Smooth muscle cell (in vitro differentiated cells): ENCODE measurements at regions not wholly inside any gene's neighbourhood (a gene's known extent, or its start where the extent isn't known, plus 50 kb on each side); places are given as distances from the start of the nearest gene placed in this dataset.

Experiments used
- DNase-seq: peaks from one replicate; lab custom pipeline; 2025; ENCODE audit not compliant: unreplicated experiment; lab: John Stamatoyannopoulos, UW
- H2AFZ ChIP-seq: fragments of 200-600 bp; sonication (generic); 2 replicates; pipeline ENCODE4 v1.6.0; 2016; ENCODE audit warnings: antibody characterized with exemption, low read depth, mild to moderate bottlenecking
- H3F3A ChIP-seq: fragments of 200-600 bp; sonication (generic); 2 replicates; pipeline ENCODE4 v1.6.0; 2017; ENCODE audit warnings: antibody characterized with exemption, low read depth
- H3K27ac ChIP-seq: fragments of 200-600 bp; sonication (generic); 2 replicates; pipeline ENCODE4 v1.5.1; 2016; ENCODE audit warnings: low read depth, mild to moderate bottlenecking
- H3K27me3 ChIP-seq: fragments of 200-600 bp; sonication (generic); 2 replicates; pipeline ENCODE4 v1.6.1; 2016; ENCODE audit warnings: low read depth, mild to moderate bottlenecking
- H3K36me3 ChIP-seq: fragments of 200-600 bp; sonication (generic); 2 replicates; pipeline ENCODE4 v1.5.1; 2016; ENCODE audit warnings: low read depth
- H3K4me1 ChIP-seq: fragments of 200-600 bp; sonication (generic); 2 replicates; pipeline ENCODE4 v1.5.1; 2016; ENCODE audit warnings: low read depth
- H3K4me2 ChIP-seq: fragments of 200-600 bp; sonication (generic); 2 replicates; pipeline ENCODE4 v1.6.0; 2016; ENCODE audit warnings: mild to moderate bottlenecking
- H3K4me3 ChIP-seq: fragments of 200-600 bp; sonication (generic); 2 replicates; pipeline ENCODE4 v1.5.1; 2016; ENCODE audit warnings: mild to moderate bottlenecking
- H3K79me2 ChIP-seq: fragments of 200-600 bp; sonication (generic); 2 replicates; pipeline ENCODE4 v1.6.0; 2016; ENCODE audit warnings: low read depth, mild to moderate bottlenecking
- H3K9ac ChIP-seq: fragments of 200-600 bp; sonication (generic); 2 replicates; pipeline ENCODE4 v1.6.0; 2016; ENCODE audit warnings: low read depth
- H3K9me3 ChIP-seq: fragments of 200-600 bp; sonication (generic); replicated peaks from 2 replicates; pipeline ENCODE4 v1.5.1; 2016; ENCODE audit warnings: low read depth
- H4K20me1 ChIP-seq: fragments of 200-600 bp; sonication (generic); 2 replicates; pipeline ENCODE4 v1.6.0; 2016; ENCODE audit warnings: low read depth
- CTCF ChIP-seq: fragments of 200-600 bp; sonication (generic); IDR thresholded peaks from 2 replicates; pipeline ENCODE4 v1.5.1; 2017; ENCODE audit warnings: borderline replicate concordance, mild to moderate bottlenecking, antibody characterized with exemption; ENCODE audit not compliant: insufficient read depth, poor library complexity, severe bottlenecking
- WGBS: methylation state at CpG from one replicate; pipeline ENCODE4 v1.1.7; 2016; ENCODE audit warnings: low lambda C conversion rate; 5-methylcytosine and 5-hydroxymethylcytosine counted together

GRCh38 chr18:8936619-8937018 lies 165.9 kb upstream of the NDUFV2 start:
- DNase-seq = no peak
- H3K27me3 ChIP-seq = no peaks in the 10 kb centered on the region
- 85% methylated on average over 3 of the region's 3 CpGs for WGBS
- H3K36me3 ChIP-seq = no peaks in the 10 kb centered on the region
- peak overlapping the region; percentile 54 for H3K27ac ChIP-seq
- no peak overlapping the region for H3K9ac ChIP-seq
- no peaks in the 10 kb centered on the region for H4K20me1 ChIP-seq
- H3K4me2 ChIP-seq = peak overlapping the region; percentile 63
- H3K9me3 ChIP-seq = no peaks in the 10 kb centered on the region
- H3F3A ChIP-seq = no peaks in the 10 kb centered on the region
- no peak for TF ChIP-seq CTCF
- H3K4me1 ChIP-seq = peaks cover 12% of the 10 kb centered on the region
- H3K79me2 ChIP-seq = no peaks in the 10 kb centered on the region
- H2AFZ ChIP-seq = peak overlapping the region; percentile 12
- no peak overlapping the region for H3K4me3 ChIP-seq

- no peaks in the 10 kb centered on the region for H4K20me1 ChIP-seq
- H3K4me1 ChIP-seq = peaks cover 21% of the 10 kb centered on the region
- H3K27ac ChIP-seq = peak overlapping the region; percentile 54
- no peak for DNase-seq
- no peaks in the 10 kb centered on the region for H3K27me3 ChIP-seq
- peak overlapping the region; percentile 12 for H2AFZ ChIP-seq
- WGBS = 53% methylated on average over 9 of the region's 9 CpGs
- peak overlapping the region; percentile 63 for H3K4me2 ChIP-seq
- H3K4me3 ChIP-seq = no peak overlapping the region
- TF ChIP-seq CTCF = no peak
- peaks cover 7% of the 10 kb centered on the region for H3F3A ChIP-seq
- no peaks in the 10 kb centered on the region for H3K9me3 ChIP-seq
- H3K79me2 ChIP-seq = no peaks in the 10 kb centered on the region
- no peak overlapping the region for H3K9ac ChIP-seq
- H3K36me3 ChIP-seq = no peaks in the 10 kb centered on the region
Observed at GRCh38 chr18:8937160-8938094, 165.1 kb upstream of the NDUFV2 start.

- Histone ChIP-seq H3K4me1 (peaks cover 29% of the 10 kb centered on the region), H3K9ac (no peak overlapping the region), H3K9me3 (no peaks in the 10 kb centered on the region), H3K79me2 (no peaks in the 10 kb centered on the region), H2AFZ (no peak overlapping the region), H3K36me3 (no peaks in the 10 kb centered on the region), H3F3A (peaks cover 7% of the 10 kb centered on the region), H3K27me3 (no peaks in the 10 kb centered on the region), H4K20me1 (no peaks in the 10 kb centered on the region), H3K4me2 (no peak overlapping the region), H3K4me3 (no peak overlapping the region), H3K27ac (no peak overlapping the region)
- no peak for TF ChIP-seq CTCF
- no peak for DNase-seq
- WGBS = 82% methylated on average over 7 of the region's 7 CpGs
Observed at GRCh38 chr18:8938817-8939216, 163.7 kb upstream of the NDUFV2 start.
